ENCODE measurements at regions not wholly inside any gene's neighbourhood (a gene's known extent, or its start where the extent isn't known, plus 50 kb on each side); places are given as distances from the start of the nearest gene placed in this dataset.

- TF ChIP-seq CTCF (IDR thresholded peaks at IDR 0.05 in 8 of 11, conservative IDR thresholded peaks at IDR 0.05 in 3 of 11) (no peak), POLR2A (IDR thresholded peaks at IDR 0.05) (no peak)
These were observed 61.2 kb upstream of the LRPPRC start for GRCh38 chr2:44056947-44057346.
